HG03025 (cell line): ENCODE measurements at regions not wholly inside any gene's neighbourhood (a gene's known extent, or its start where the extent isn't known, plus 50 kb on each side); places are given as distances from the start of the nearest gene placed in this dataset.
"Not testable (repeated sequence)": the region's sequence is repeated elsewhere in the genome, so short reads cannot be mapped to it uniquely, and the experiment has no call there.

ENCODE experiments used
- ATAC-seq: cut with Tn5 transposase; IDR thresholded peaks from one replicate; pipeline ENCODE4 v1.9.1; 2021; ENCODE audit warnings: mild to moderate bottlenecking, moderate library complexity; ENCODE audit not compliant: unreplicated experiment, low FRiP score

- peak; percentile 55 for ATAC-seq
These were observed 52.7 kb upstream of the NCK2 start for GRCh38 chr2:105691947-105692390.

DNA sequence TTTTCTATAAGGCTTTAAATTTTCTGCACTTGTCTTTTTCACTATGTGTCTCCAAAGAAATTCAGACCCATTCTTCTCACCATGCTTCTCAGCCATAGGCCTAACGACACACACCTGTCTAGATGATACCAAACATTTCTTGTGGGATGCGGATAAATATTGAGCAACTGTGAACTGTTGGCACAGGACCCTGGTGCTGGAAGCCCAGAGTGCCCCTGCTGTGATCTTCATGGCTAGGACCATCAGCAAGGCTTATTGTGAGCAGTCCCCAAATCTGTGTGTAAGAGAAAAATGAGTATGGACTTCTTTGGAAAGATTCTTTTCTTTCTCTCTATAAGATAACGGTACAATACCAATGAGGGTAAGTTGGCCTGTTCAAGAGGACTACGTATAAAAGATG lies 54.1 kb upstream of the NCK2 start:
- no peak for ATAC-seq

- no peak for ATAC-seq
These were observed 55.2 kb upstream of the NCK2 start for GRCh38 chr2:105689484-105689883.

DNA sequence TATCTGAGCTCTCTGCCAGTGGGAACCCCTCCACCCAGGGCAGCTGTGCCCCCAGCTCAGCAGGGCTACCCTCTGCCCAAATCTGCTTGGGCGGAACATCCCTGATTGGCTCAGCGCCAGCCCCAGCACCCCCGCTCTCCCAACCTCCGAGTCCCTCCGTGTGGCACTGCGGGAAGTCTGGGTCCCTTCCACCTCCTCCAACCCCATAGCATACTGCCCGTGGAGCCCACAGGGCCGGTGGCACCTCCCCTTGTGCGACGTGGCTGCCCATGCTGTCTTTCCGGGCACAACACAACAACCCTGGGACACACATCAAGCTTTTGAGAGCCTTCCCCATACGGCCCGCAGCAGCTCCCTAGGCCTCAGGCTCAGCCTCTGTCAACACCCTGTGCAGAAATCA lies 55.8 kb upstream of the NCK2 start:
- no peak for ATAC-seq

GRCh38 chr2:105686588-105686987 lies 58.1 kb upstream of the NCK2 start:
- ATAC-seq = no peak

- no peak for ATAC-seq
These were observed 61.7 kb upstream of the NCK2 start for GRCh38 chr2:105683011-105683492.

GRCh38 chr2:105682401-105682800 lies 62.3 kb upstream of the NCK2 start:
- ATAC-seq = no peak

GRCh38 chr2:105681927-105682326 lies 62.8 kb upstream of the NCK2 start:
- ATAC-seq = no peak

- ATAC-seq = no peak
These were observed 64.4 kb upstream of the NCK2 start for GRCh38 chr2:105680357-105680756.

DNA sequence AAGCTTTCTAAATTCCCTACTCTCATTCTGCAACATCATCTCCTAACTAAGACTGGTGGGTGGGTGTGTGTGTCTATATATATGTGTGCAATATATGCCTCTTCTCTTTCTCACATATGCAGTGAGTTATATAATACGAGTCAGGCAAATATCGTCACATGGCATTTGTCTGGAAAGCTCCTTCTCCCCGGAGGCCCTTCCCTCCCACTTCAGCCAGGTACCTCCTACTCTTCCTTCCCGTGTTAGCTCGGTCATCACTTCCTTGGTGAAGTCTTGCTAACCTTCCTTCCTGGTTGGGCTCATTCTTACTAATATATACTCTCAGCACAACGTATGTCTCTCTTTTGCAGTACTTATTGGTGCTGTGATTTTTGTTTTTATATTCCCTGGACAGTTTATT lies 66.4 kb upstream of the NCK2 start:
- no peak for ATAC-seq

DNA sequence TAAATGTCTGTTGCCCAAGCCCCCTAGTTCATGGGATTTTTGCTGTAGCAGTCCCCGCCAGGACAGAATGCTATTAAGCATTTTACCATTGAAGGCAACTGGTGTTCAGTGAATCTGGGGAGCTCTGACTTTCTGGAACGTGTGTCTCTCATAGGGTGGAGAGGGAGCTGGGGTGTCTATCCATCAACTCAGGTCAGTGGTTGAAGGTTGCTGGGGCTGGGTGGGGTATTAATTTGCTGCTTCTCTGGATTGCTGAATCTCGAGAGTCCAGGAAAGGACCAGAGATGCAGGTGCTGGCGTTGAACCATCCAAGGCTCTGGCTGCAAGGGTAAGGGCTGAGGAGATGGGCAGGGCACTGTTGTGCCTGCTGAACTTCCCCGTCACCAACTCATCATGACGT lies 66.8 kb upstream of the NCK2 start:
- no peak for ATAC-seq

DNA sequence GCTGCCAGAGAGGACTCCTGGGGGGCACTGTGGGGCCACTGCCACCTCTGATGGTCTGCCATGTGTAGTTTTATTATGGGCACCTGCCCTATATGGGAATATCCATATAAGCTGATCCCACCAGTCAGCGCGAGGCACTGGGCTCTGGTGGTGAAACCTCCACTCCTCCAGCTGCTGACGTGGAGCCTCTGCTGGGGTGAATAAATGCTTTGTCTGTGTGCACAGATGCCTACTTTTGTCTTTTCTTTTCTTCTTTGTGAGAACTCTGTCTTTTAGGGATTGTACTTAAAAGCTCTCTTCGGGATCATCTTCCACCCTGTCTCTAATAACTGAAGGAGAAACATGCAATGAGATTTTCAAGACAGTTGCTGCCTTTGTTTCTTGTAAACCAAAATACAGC lies 68.9 kb upstream of the NCK2 start:
- no peak for ATAC-seq

DNA sequence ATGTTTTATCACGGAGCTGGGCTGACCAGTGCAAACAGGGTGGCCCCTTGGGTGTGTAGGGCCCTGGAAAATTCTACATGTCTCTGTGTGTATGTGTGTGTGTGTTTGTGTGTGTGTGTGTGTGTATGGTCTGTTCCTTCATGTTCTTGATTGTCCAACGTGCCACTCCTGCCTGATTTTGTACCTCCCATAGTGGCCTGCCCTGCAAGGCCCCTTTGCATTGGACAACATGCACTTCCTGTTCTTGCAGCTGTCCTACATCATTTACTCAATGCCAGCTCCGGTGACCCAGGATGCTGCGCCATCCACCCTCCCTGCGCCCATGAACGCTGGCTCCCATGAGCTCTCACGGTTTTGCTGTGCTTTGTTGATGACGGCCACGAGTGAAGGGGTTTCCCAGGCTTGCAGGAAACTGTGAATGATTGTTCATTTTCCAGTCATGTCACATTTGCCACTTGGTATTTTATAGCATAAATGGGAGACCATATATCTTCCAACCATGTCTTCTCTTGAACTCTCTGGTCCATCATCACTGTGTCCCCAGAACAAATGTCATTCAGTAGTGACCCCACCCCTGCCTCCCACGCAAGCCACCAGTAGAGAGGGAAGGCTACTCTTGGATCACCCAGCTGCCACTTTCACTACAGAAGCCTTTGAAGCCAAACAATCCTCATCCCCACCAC lies 69.7 kb upstream of the NCK2 start:
- ATAC-seq = no peak

DNA sequence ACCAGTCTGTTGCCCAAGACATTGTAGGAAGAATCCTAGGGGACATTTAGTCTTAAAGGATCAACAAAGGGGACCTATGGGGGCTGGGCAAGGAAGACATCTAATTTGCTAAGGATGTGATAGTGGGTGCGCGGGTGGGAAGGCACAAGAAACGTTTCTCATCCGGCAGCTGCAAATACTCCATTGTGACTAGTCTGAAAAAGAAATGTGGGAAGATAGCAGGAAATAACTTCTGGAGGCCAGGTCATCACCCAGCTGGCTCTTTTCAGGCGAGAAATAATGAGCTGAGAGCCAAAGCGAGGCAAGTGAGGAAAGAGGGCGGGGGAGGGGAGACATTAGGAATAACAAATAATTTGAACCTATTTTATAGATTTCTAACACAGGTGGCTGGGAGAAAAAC lies 70.3 kb upstream of the NCK2 start:
- ATAC-seq = no peak

DNA sequence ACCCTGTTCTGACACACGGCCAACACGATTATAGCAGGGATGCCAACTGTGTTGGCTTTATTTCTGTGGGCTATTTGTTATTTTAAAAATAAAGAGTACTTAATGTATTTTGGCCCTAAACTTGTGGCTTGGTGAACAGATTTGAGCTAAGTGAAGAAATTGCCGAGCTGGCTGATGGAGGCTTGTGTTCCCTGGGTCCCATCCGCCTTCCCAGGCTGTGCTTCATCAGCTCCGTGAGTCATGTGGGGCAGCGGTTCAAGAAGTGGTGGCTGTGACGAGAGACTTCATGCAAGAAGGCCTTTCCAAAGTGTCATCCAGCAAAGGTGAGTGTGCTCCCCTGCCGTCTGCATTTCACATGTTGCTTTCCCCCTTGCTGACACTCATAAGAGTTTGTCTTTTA lies 73.6 kb upstream of the NCK2 start:
- ATAC-seq = no peak

DNA sequence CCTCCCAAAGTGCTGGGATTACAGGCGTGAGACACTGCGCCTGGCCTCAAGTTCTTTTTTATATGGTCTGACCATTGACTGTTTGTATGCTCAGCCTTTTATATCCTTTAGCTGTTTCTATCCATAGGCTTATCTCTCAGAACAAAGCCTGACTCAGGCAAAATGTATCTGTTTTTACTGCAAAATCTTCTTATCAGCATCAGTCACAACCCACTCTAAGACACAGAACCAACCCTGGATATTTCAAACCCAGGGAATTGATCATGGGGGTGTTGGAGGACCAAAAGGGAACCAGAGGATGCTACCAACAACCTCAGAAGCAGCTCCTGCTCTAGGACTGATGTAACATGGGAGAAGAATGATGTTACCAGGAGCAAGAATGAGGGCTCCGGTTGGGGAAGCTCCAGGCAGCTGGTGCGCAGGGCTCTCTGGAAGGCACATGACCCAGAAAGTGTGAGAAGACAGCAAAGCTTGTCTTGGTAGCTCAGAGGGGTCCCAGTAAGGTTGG lies 75.3 kb upstream of the NCK2 start:
- no peak for ATAC-seq

GRCh38 chr2:105665480-105665879 lies 79.2 kb upstream of the NCK2 start:
- ATAC-seq = no peak

- ATAC-seq = no peak
These were observed 84.2 kb upstream of the NCK2 start for GRCh38 chr2:105660489-105660888.

DNA sequence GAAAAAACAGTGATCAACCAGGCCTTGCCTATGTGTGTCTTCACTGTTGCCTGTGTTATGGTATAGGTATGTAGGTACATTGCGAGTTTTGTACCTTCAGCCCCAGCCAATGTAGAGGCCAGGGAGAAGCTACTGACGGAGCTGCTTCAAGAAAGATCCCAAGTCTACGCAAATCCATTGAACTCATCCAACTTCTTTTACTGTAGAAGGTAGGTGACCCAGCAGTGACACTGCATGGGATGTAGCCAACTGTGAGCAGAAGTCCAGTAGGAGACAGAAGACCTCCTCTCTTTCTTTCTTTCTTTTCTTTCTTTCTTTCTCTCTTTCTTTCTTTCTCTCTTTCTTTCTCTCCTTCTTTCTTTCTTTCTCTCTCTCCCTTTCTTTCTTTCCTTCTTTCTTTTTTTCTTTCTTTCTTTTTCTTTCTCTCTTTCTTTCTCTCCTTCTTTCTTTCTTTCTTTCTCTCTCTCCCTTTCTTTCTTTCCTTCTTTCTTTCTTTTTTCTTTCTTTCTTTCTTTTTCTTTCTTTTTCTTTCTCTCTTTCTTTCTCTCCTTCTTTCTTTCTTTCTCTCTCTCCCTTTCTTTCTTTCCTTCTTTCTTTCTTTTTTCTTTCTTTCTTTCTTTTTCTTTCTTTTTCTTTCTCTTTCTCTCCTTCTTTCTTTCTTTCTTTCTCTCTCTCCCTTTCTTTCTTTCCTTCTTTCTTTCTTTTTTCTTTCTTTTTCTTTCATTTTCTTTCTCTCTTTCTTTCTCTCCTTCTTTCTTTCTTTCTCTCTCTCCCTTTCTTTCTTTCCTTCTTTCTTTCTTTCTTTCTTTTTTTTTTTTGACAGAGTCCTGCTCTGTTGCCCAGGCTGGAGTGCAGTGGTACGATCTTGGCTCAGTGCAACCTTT lies 88.7 kb upstream of the NCK2 start:
- ATAC-seq = not testable (repeated sequence)

- no peak for ATAC-seq
These were observed 89.5 kb upstream of the NCK2 start for GRCh38 chr2:105655244-105655643.

DNA sequence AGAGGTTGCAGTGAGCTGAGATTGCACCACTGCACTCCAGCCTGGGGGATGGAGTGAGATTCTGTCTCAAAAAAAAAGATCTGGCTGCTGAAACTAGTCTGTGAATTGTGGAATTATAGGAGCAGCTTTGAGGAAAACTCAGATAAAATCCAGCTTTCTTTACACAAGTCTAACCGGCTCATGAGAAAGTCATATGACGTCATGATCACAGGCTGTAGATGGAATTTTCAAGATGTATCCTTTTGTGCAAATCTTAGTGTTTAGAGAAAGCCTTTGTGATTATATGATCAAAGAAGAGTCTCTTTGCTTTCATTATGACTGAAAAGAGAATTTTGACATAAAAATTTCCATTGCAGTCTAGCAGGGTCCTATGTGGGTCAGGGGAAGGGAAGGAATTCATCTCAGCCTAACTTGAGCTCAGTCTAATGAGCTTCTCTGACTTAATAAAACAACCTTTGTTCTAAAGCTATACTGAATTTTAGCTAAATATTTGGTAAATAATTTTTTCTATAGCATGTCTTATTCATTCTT lies 90.2 kb upstream of the NCK2 start:
- ATAC-seq = no peak
